ENCODE measurements at regions not wholly inside any gene's neighbourhood (a gene's known extent, or its start where the extent isn't known, plus 50 kb on each side); places are given as distances from the start of the nearest gene placed in this dataset.

- H3K27me3 ChIP-seq (ENCODE audit: control insufficient read depth, insufficient read depth, low read length) = no peaks in the 10 kb centered on the region
- H3K4me3 ChIP-seq (ENCODE audit: low read depth, low read length) = no peak overlapping the region
- CTCF ChIA-PET = no interaction called here
- POLR2A ChIA-PET = no interaction called here
- no peak for DNase-seq (ENCODE audit: low read depth, low spot score)
- peaks cover 14% of the 10 kb centered on the region for H3K9me3 ChIP-seq (ENCODE audit: control insufficient read depth, insufficient read depth, low read length)
- TF ChIP-seq CTCF (IDR thresholded peaks at IDR 0.05; ENCODE audit: low read depth, low read length) = no peak
- no peak overlapping the region for H3K27ac ChIP-seq (ENCODE audit: low read depth, low read length)
Observed at GRCh38 chr14:87656315-87656714, 336.7 kb downstream of the GALC start.

GRCh38 chr14:87652278-87652677 lies 340.7 kb downstream of the GALC start:
- no peak for DNase-seq (ENCODE audit: low read depth, low spot score)
- no peak for TF ChIP-seq CTCF (IDR thresholded peaks at IDR 0.05; ENCODE audit: low read depth, low read length)
- H3K27ac ChIP-seq (ENCODE audit: low read depth, low read length) = no peak overlapping the region
- POLR2A ChIA-PET = no interaction called here
- no peaks in the 10 kb centered on the region for H3K27me3 ChIP-seq (ENCODE audit: control insufficient read depth, insufficient read depth, low read length)
- CTCF ChIA-PET = no interaction called here
- H3K9me3 ChIP-seq (ENCODE audit: control insufficient read depth, insufficient read depth, low read length) = peaks cover 15% of the 10 kb centered on the region
- no peak overlapping the region for H3K4me3 ChIP-seq (ENCODE audit: low read depth, low read length)

- POLR2A ChIA-PET = no interaction called here
- CTCF ChIA-PET = no interaction called here
Observed at GRCh38 chr14:87644689-87645088, 348.3 kb downstream of the GALC start.

GRCh38 chr14:87643005-87643404 lies 350.0 kb downstream of the GALC start:
- H3K27me3 ChIP-seq (ENCODE audit: control insufficient read depth, insufficient read depth, low read length) = no peaks in the 10 kb centered on the region
- ChIA-PET CTCF (no interaction called here), POLR2A (no interaction called here)
- DNase-seq (ENCODE audit: low read depth, low spot score) = no peak
- TF ChIP-seq CTCF (IDR thresholded peaks at IDR 0.05; ENCODE audit: low read depth, low read length) = no peak
- no peaks in the 10 kb centered on the region for H3K9me3 ChIP-seq (ENCODE audit: control insufficient read depth, insufficient read depth, low read length)
- H3K4me3 ChIP-seq (ENCODE audit: low read depth, low read length) = no peak overlapping the region
- no peak overlapping the region for H3K27ac ChIP-seq (ENCODE audit: low read depth, low read length)

More at GRCh38 chr14:87644689-87645088, 348.3 kb downstream of the GALC start:
- no peak for DNase-seq (ENCODE audit: low read depth, low spot score)
- Histone ChIP-seq H3K9me3 (ENCODE audit: control insufficient read depth, insufficient read depth, low read length) (peaks cover 4% of the 10 kb centered on the region), H3K27ac (ENCODE audit: low read depth, low read length) (no peak overlapping the region), H3K27me3 (ENCODE audit: control insufficient read depth, insufficient read depth, low read length) (no peaks in the 10 kb centered on the region), H3K4me3 (ENCODE audit: low read depth, low read length) (no peak overlapping the region)
- TF ChIP-seq CTCF (IDR thresholded peaks at IDR 0.05; ENCODE audit: low read depth, low read length) = no peak

- Histone ChIP-seq H3K27ac (ENCODE audit: low read depth, low read length) (no peak overlapping the region), H3K9me3 (ENCODE audit: control insufficient read depth, insufficient read depth, low read length) (no peaks in the 10 kb centered on the region), H3K27me3 (ENCODE audit: control insufficient read depth, insufficient read depth, low read length) (no peaks in the 10 kb centered on the region), H3K4me3 (ENCODE audit: low read depth, low read length) (no peak overlapping the region)
- CTCF ChIA-PET = no interaction called here
- DNase-seq (ENCODE audit: low read depth, low spot score) = no peak
- no peak for TF ChIP-seq CTCF (IDR thresholded peaks at IDR 0.05; ENCODE audit: low read depth, low read length)
- POLR2A ChIA-PET = no interaction called here
Observed at GRCh38 chr14:87640553-87640952, 352.4 kb downstream of the GALC start.

All from AG04450 (cell line).